Heart right ventricle (tissue), 16 donors: ENCODE measurements at regions not wholly inside any gene's neighbourhood (a gene's known extent, or its start where the extent isn't known, plus 50 kb on each side); places are given as distances from the start of the nearest gene placed in this dataset.
A peak's percentile ranks its signal among the peaks of the same experiment; 100 is the strongest.

Experiments
- ATAC-seq, 8 donors: fragments of 200-7000 bp; cut with Tn5 transposase; one replicate each; pipeline ENCODE4 v1.9.1; 2020; ENCODE audit warnings: mild to moderate bottlenecking in 8 of 8, moderate library complexity in 8 of 8, moderate number of reproducible peaks in 1 of 8
- DNase-seq, 2 donors: peaks; one replicate each; pipeline ENCODE4 v3.0.0-alpha.2; 2020
- H3K27ac ChIP-seq, 10 donors: fragments of 200-600 bp; sonication (generic) in 2 of 10; one replicate each; pipeline versions ENCODE4 v1.5.0 to v1.8.0; 2020 to 2022; ENCODE audit warnings: mild to moderate bottlenecking in 3 of 10
- H3K27me3 ChIP-seq, 7 donors: fragments of 200-600 bp; one replicate each; pipeline ENCODE4 v1.8.0; 2021 to 2022; ENCODE audit warnings: mild to moderate bottlenecking in 2 of 7
- H3K36me3 ChIP-seq, 9 donors: fragments of 200-600 bp; sonication (generic) in 1 of 9; one replicate each; pipeline versions ENCODE4 v1.5.0 to v1.8.0; 2020 to 2022; ENCODE audit warnings: mild to moderate bottlenecking in 2 of 9
- H3K4me1 ChIP-seq, 9 donors: fragments of 200-600 bp; sonication (generic) in 1 of 9; one replicate each; pipeline versions ENCODE4 v1.5.0 to v1.8.0; 2020 to 2022; ENCODE audit warnings: mild to moderate bottlenecking in 4 of 9
- H3K4me3 ChIP-seq, 10 donors: fragments of 200-600 bp; sonication (generic) in 2 of 10; one replicate each; pipeline versions ENCODE4 v1.5.0 to v1.8.0; 2020 to 2022; ENCODE audit warnings: mild to moderate bottlenecking in 7 of 10, moderate library complexity in 2 of 10
- H3K9me3 ChIP-seq, 11 donors: fragments of 200-600 bp in 10 of 11; sonication (generic) in 2 of 11; one replicate each; pipeline versions ENCODE4 v1.5.0 to v1.8.0; 2013 to 2022; ENCODE audit warnings: mild to moderate bottlenecking in 2 of 11, control low read depth in 1 of 11, moderate library complexity in 1 of 11
- CTCF ChIP-seq, 9 donors: fragments of 200-600 bp; sonication (generic) in 2 of 9; IDR thresholded peaks; one replicate each; pipeline versions ENCODE4 v1.5.0 to v1.8.0; 2021 to 2022; ENCODE audit warnings: antibody characterized with exemption in 9 of 9, mild to moderate bottlenecking in 5 of 9, moderate library complexity in 1 of 9
- WGBS, 2 donors: extraction: QIAGEN DNeasy Blood & Tissue Kit; methylation state at CpG; one replicate each; pipeline ENCODE4 v1.1.7; 2013; ENCODE audit warnings: inconsistent platforms in 1 of 2; 5-methylcytosine and 5-hydroxymethylcytosine counted together
- intact Hi-C, 10 donors: fragments of 100-400 bp; cut with DNase I; formaldehyde crosslinking; loops; one replicate each; pipeline versions ENCODE4 v1.11.1 to v1.14.2; 2022
- donor health status: Arrhythmogenic right ventricular cardiomyopathy.
- donor health status: ischemic (EF 13 %, LVEDD 7.1; RV severe dilation, severe dysfunction).
- donor health status: healthy with polysubstance abuse.
- donor health status: DM: no; HTN: yes; CAD: no.
- donor health status: DM: no; HTN: no; CAD: no.
- donor health status: ischemic (EF 25% LVEDD 6.9; RV normal size, moderate dysfunction).
- donor health status: ischemic (EF 25% LVEDD 5.7; RV mildly dilated, moderate dysfunction).
- donor health status: healthy.
- donor health status: DM: yes; HTN: yes; CAD: no.
- donor health status: Ischemic cardiomyopathy.
- donor health status: ischemic (EF 35%, LVEDD 5.7; RV mildly dilated, moderate dysfunction).
- donor health status: nonischemic (EF 11% LVEDD 7.7; RV severe dilation, severe dysfunction).
- donor health status: DM: yes; HTN: yes; CAD: no.
- donor health status: PGD.
- donor health status: ischemic (EF 29% LVEDD 5.4; RV normal size, mild dysfunction).
- donor health status: nonischemic (EF 23%, LVEDD 6.1; RV moderate dilation, normal function).

- H3K9me3 ChIP-seq: no peaks in the 10 kb centered on the region
- intact Hi-C loops: no loop called here
- WGBS, 2 donors: 88 to 94% methylated on average over 1 of the region's 1 CpG
- H3K4me1 ChIP-seq: no peaks in the 10 kb centered on the region
- H3K27me3 ChIP-seq: peaks cover 0 to 44% (median 0%) of the 10 kb centered on the region in 7 donors
- no peaks in the 10 kb centered on the region for H3K36me3 ChIP-seq
- TF ChIP-seq CTCF (IDR thresholded peaks at IDR 0.05): no peak
- ATAC-seq (no peak), DNase-seq (no peak)
- no peak overlapping the region for H3K27ac ChIP-seq
- H3K4me3 ChIP-seq: no peak overlapping the region
Observed at GRCh38 chrX:112967341-112967740, 126.7 kb upstream of the AMOT start.

- Histone ChIP-seq H3K27me3 (peaks cover 0 to 21% (median 0%) of the 10 kb centered on the region in 7 donors), H3K27ac (no peak overlapping the region), H3K9me3 (no peaks in the 10 kb centered on the region), H3K36me3 (no peaks in the 10 kb centered on the region), H3K4me3 (no peak overlapping the region), H3K4me1 (no peaks in the 10 kb centered on the region)
- DNase-seq (no peak), ATAC-seq (no peak)
- intact Hi-C loops: no loop called here
- TF ChIP-seq CTCF (IDR thresholded peaks at IDR 0.05): no peak
Observed at GRCh38 chrX:112961981-112962380, 121.3 kb upstream of the AMOT start.

GRCh38 chrX:112947981-112948615, 107.5 kb upstream of the AMOT start:
- DNase-seq (no peak), ATAC-seq (no peak)
- no peak overlapping the region for H3K27ac ChIP-seq
- H3K4me1 ChIP-seq: no peaks in the 10 kb centered on the region
- WGBS, 2 donors: 39 to 45% methylated on average over 2 of the region's 2 CpGs
- intact Hi-C loops: no loop called here
- H3K4me3 ChIP-seq: no peak overlapping the region
- H3K36me3 ChIP-seq: no peaks in the 10 kb centered on the region
- no peaks in the 10 kb centered on the region for H3K9me3 ChIP-seq
- TF ChIP-seq CTCF (IDR thresholded peaks at IDR 0.05): no peak
- peaks cover 0 to 26% (median 0%) of the 10 kb centered on the region in 7 donors for H3K27me3 ChIP-seq

GRCh38 chrX:112946227-112946626, 105.6 kb upstream of the AMOT start:
- Histone ChIP-seq H3K36me3 (no peaks in the 10 kb centered on the region), H3K27ac (no peak overlapping the region), H3K4me1 (no peaks in the 10 kb centered on the region), H3K4me3 (no peak overlapping the region), H3K27me3 (peaks cover 0 to 23% (median 0%) of the 10 kb centered on the region in 7 donors), H3K9me3 (no peaks in the 10 kb centered on the region)
- no peak for TF ChIP-seq CTCF (IDR thresholded peaks at IDR 0.05)
- DNase-seq: no peak
- intact Hi-C loops: no loop called here
- peak in 1 of 8 donors; percentile 27 for ATAC-seq
- 65 to 78% methylated on average over 1 of the region's 1 CpG for WGBS, 2 donors
